ENCODE measurements at regions not wholly inside any gene's neighbourhood (a gene's known extent, or its start where the extent isn't known, plus 50 kb on each side); places are given as distances from the start of the nearest gene placed in this dataset.

GRCh38 chr11:62048100-62048499 lies 75.7 kb upstream of the INCENP start:
- no peak for TF ChIP-seq EZH2 (IDR thresholded peaks at IDR 0.05; ENCODE audit: insufficient read depth, low read length)
- TF ChIP-seq, protein P1, sequence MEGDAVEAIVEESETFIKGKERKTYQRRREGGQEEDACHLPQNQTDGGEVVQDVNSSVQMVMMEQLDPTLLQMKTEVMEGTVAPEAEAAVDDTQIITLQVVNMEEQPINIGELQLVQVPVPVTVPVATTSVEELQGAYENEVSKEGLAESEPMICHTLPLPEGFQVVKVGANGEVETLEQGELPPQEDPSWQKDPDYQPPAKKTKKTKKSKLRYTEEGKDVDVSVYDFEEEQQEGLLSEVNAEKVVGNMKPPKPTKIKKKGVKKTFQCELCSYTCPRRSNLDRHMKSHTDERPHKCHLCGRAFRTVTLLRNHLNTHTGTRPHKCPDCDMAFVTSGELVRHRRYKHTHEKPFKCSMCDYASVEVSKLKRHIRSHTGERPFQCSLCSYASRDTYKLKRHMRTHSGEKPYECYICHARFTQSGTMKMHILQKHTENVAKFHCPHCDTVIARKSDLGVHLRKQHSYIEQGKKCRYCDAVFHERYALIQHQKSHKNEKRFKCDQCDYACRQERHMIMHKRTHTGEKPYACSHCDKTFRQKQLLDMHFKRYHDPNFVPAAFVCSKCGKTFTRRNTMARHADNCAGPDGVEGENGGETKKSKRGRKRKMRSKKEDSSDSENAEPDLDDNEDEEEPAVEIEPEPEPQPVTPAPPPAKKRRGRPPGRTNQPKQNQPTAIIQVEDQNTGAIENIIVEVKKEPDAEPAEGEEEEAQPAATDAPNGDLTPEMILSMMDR (IDR thresholded peaks at IDR 0.05; ENCODE audit: insufficient read depth, low read depth, low read length), result no peak
- Histone ChIP-seq H3K79me2 (ENCODE audit: insufficient read depth, low read length) (no peaks in the 10 kb centered on the region), H3K4me1 (ENCODE audit: insufficient read depth, low read length) (no peaks in the 10 kb centered on the region), H3K4me3 (ENCODE audit: insufficient read depth, low read depth, low read length) (no peak overlapping the region), H3K4me2 (ENCODE audit: low read length) (no peak overlapping the region), H3K27me3 (ENCODE audit: insufficient read depth, low read length) (peaks cover 3% of the 10 kb centered on the region), H3K27ac (ENCODE audit: low read depth, low read length) (no peak overlapping the region), H3K9ac (ENCODE audit: low read length) (no peak overlapping the region), H3K36me3 (ENCODE audit: insufficient read depth, low read length) (no peaks in the 10 kb centered on the region), H2AFZ (ENCODE audit: low read depth, low read length) (no peak overlapping the region), H4K20me1 (ENCODE audit: insufficient read depth, low read length) (no peaks in the 10 kb centered on the region), H3K9me3 (ENCODE audit: insufficient read depth, low read depth, low read length) (no peaks in the 10 kb centered on the region)
- Mint-ChIP-seq H3K9me3 (ENCODE audit: unreplicated experiment) (peaks cover 5% of the 10 kb centered on the region), H3K27ac (ENCODE audit: unreplicated experiment) (no peak overlapping the region), H3K4me1 (ENCODE audit: low read depth, unreplicated experiment) (peaks cover 2% of the 10 kb centered on the region), H3K27me3 (ENCODE audit: low read depth, unreplicated experiment) (peaks cover 13% of the 10 kb centered on the region), H3K36me3 (ENCODE audit: low read depth, unreplicated experiment) (no peaks in the 10 kb centered on the region), H3K4me3 (ENCODE audit: unreplicated experiment) (no peak overlapping the region)
- no peak for DNase-seq (ENCODE audit: low read depth)
- FAIRE-seq, result no peak

- DNase-seq (ENCODE audit: low read depth), result no peak
- no peak overlapping the region for H3K4me2 ChIP-seq (ENCODE audit: low read length)
- H3K4me1 ChIP-seq (ENCODE audit: insufficient read depth, low read length), result no peaks in the 10 kb centered on the region
- no peak overlapping the region for H3K4me3 ChIP-seq (ENCODE audit: insufficient read depth, low read depth, low read length)
- no peak overlapping the region for H3K4me3 Mint-ChIP-seq (ENCODE audit: unreplicated experiment)
- peaks cover 3% of the 10 kb centered on the region for H3K27me3 ChIP-seq (ENCODE audit: insufficient read depth, low read length)
- no peaks in the 10 kb centered on the region for H3K36me3 ChIP-seq (ENCODE audit: insufficient read depth, low read length)
- peaks cover 9% of the 10 kb centered on the region for H3K27me3 Mint-ChIP-seq (ENCODE audit: low read depth, unreplicated experiment)
- no peak overlapping the region for H3K27ac ChIP-seq (ENCODE audit: low read depth, low read length)
- H2AFZ ChIP-seq (ENCODE audit: low read depth, low read length), result no peak overlapping the region
- no peak for FAIRE-seq
- peaks cover 2% of the 10 kb centered on the region for H3K4me1 Mint-ChIP-seq (ENCODE audit: low read depth, unreplicated experiment)
- H3K36me3 Mint-ChIP-seq (ENCODE audit: low read depth, unreplicated experiment), result no peaks in the 10 kb centered on the region
- H3K9me3 ChIP-seq (ENCODE audit: insufficient read depth, low read depth, low read length), result no peaks in the 10 kb centered on the region
- no peaks in the 10 kb centered on the region for H3K79me2 ChIP-seq (ENCODE audit: insufficient read depth, low read length)
- no peak for TF ChIP-seq EZH2 (IDR thresholded peaks at IDR 0.05; ENCODE audit: insufficient read depth, low read length)
- TF ChIP-seq, protein P1 (IDR thresholded peaks at IDR 0.05; ENCODE audit: insufficient read depth, low read depth, low read length), result no peak
- H3K9ac ChIP-seq (ENCODE audit: low read length), result no peak overlapping the region
- H3K9me3 Mint-ChIP-seq (ENCODE audit: unreplicated experiment), result peaks cover 5% of the 10 kb centered on the region
- no peaks in the 10 kb centered on the region for H4K20me1 ChIP-seq (ENCODE audit: insufficient read depth, low read length)
- H3K27ac Mint-ChIP-seq (ENCODE audit: unreplicated experiment), result no peak overlapping the region
Measured at GRCh38 chr11:62046568-62047100, 77.2 kb upstream of the INCENP start.

DNA sequence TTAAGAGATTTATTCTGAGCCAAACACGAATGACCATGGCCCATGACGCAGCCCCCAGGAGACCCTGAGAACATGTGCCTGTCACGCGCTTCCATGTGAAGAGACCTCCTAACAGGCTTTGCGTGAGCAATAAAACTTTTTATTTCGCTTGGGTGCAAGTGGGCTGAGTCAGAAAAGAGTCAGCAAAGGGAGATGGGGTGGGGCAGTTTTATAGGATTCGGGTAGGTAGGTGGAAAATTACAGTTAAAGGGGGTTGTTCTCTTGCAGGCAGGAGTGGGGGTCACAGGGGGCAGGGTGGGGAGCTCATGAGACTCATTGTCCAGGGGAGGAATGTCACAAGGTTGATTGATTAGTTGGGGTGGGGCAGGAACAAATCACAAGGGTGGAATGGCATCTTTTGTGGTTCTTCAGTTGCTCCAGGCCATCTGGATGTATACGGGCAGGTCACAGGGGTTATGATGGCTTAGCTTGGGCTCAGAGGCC lies 77.2 kb upstream of the FTH1 start:
- TF ChIP-seq, protein P1 (IDR thresholded peaks at IDR 0.05; ENCODE audit: insufficient read depth, low read depth, low read length), result no peak
- H3K36me3 ChIP-seq (ENCODE audit: insufficient read depth, low read length), result no peaks in the 10 kb centered on the region
- H3K27me3 ChIP-seq (ENCODE audit: insufficient read depth, low read length), result no peaks in the 10 kb centered on the region
- H3K27ac ChIP-seq (ENCODE audit: low read depth, low read length), result no peak overlapping the region
- no peak overlapping the region for H2AFZ ChIP-seq (ENCODE audit: low read depth, low read length)
- H4K20me1 ChIP-seq (ENCODE audit: insufficient read depth, low read length), result no peaks in the 10 kb centered on the region
- Mint-ChIP-seq H3K4me1 (ENCODE audit: low read depth, unreplicated experiment) (peaks cover 2% of the 10 kb centered on the region), H3K27ac (ENCODE audit: unreplicated experiment) (no peak overlapping the region), H3K9me3 (ENCODE audit: unreplicated experiment) (peaks cover 3% of the 10 kb centered on the region), H3K27me3 (ENCODE audit: low read depth, unreplicated experiment) (peaks cover 3% of the 10 kb centered on the region), H3K36me3 (ENCODE audit: low read depth, unreplicated experiment) (no peaks in the 10 kb centered on the region), H3K4me3 (ENCODE audit: unreplicated experiment) (no peak overlapping the region)
- no peaks in the 10 kb centered on the region for H3K9me3 ChIP-seq (ENCODE audit: insufficient read depth, low read depth, low read length)
- FAIRE-seq, result no peak
- no peaks in the 10 kb centered on the region for H3K4me1 ChIP-seq (ENCODE audit: insufficient read depth, low read length)
- H3K79me2 ChIP-seq (ENCODE audit: insufficient read depth, low read length), result no peaks in the 10 kb centered on the region
- no peak overlapping the region for H3K4me3 ChIP-seq (ENCODE audit: insufficient read depth, low read depth, low read length)
- H3K4me2 ChIP-seq (ENCODE audit: low read length), result no peak overlapping the region
- no peak overlapping the region for H3K9ac ChIP-seq (ENCODE audit: low read length)
- DNase-seq (ENCODE audit: low read depth), result no peak
